ENCODE measurements at regions not wholly inside any gene's neighbourhood (a gene's known extent, or its start where the extent isn't known, plus 50 kb on each side); places are given as distances from the start of the nearest gene placed in this dataset.

DNA sequence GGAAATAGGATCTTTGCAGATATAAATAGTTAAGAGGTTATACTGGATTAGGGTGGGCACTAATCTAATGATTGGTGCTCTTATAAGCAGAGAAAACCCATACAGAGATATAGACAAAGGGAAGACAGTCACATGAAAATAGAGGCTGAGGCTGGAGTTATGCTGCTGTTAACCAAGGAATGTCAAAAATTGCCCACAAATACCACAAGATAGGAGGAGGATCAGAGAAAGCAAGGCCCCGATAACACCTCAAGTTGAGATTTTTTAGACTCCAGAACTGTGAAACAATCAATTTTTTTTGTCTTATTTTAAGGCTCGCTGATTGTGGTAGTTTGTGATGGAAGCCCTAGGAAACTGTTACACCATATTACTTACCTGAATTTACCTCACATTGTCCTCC lies 513.2 kb downstream of the COL11A1 start:
- TF ChIP-seq ZSCAN29 (IDR thresholded peaks at IDR 0.05) (no peak), CREM (IDR thresholded peaks at IDR 0.05; ENCODE audit: low read depth) (no peak), MAX (IDR thresholded peaks at IDR 0.05; ENCODE audit: low read depth, low read length) (no peak), SREBF2 (IDR thresholded peaks at IDR 0.05; ENCODE audit: low read length) (no peak), REST (IDR thresholded peaks at IDR 0.05; ENCODE audit: low read depth, low read length) (no peak)
- TF ChIP-seq, protein P1, sequence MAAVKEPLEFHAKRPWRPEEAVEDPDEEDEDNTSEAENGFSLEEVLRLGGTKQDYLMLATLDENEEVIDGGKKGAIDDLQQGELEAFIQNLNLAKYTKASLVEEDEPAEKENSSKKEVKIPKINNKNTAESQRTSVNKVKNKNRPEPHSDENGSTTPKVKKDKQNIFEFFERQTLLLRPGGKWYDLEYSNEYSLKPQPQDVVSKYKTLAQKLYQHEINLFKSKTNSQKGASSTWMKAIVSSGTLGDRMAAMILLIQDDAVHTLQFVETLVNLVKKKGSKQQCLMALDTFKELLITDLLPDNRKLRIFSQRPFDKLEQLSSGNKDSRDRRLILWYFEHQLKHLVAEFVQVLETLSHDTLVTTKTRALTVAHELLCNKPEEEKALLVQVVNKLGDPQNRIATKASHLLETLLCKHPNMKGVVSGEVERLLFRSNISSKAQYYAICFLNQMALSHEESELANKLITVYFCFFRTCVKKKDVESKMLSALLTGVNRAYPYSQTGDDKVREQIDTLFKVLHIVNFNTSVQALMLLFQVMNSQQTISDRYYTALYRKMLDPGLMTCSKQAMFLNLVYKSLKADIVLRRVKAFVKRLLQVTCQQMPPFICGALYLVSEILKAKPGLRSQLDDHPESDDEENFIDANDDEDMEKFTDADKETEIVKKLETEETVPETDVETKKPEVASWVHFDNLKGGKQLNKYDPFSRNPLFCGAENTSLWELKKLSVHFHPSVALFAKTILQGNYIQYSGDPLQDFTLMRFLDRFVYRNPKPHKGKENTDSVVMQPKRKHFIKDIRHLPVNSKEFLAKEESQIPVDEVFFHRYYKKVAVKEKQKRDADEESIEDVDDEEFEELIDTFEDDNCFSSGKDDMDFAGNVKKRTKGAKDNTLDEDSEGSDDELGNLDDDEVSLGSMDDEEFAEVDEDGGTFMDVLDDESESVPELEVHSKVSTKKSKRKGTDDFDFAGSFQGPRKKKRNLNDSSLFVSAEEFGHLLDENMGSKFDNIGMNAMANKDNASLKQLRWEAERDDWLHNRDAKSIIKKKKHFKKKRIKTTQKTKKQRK (IDR thresholded peaks at IDR 0.05; ENCODE audit: low read depth, low read length), result no peak
